CD4-positive, alpha-beta T cell treated with Interferon gamma for 1 hour (primary cell): ENCODE measurements at regions not wholly inside any gene's neighbourhood (a gene's known extent, or its start where the extent isn't known, plus 50 kb on each side); places are given as distances from the start of the nearest gene placed in this dataset.
"Not testable (repeated sequence)": the region's sequence is repeated elsewhere in the genome, so short reads cannot be mapped to it uniquely, and the experiment has no call there.

Experiments used
- DNase-seq: peaks from one replicate; pipeline ENCODE4 v3.0.0-alpha.2; 2020

DNA sequence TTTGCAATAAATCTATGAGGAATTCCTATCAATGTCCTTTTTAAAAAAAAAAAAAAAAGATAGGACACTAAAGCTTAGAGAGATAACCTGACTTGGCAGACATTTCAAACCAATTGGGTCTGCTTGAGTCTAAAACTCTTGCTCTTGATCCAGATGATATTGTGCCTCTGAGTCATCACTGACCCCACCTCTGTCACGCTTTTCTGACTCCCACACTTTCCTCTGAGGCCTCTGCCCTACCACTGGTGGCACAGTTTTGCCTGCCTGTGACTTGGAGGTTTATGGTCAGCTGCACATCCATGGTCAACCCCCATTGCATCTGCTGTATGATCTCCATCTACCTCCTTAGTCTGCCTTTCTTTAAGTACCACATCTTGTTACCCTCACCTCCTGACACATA lies 328.7 kb downstream of the SPRY2 start:
- DNase-seq = no peak

DNA sequence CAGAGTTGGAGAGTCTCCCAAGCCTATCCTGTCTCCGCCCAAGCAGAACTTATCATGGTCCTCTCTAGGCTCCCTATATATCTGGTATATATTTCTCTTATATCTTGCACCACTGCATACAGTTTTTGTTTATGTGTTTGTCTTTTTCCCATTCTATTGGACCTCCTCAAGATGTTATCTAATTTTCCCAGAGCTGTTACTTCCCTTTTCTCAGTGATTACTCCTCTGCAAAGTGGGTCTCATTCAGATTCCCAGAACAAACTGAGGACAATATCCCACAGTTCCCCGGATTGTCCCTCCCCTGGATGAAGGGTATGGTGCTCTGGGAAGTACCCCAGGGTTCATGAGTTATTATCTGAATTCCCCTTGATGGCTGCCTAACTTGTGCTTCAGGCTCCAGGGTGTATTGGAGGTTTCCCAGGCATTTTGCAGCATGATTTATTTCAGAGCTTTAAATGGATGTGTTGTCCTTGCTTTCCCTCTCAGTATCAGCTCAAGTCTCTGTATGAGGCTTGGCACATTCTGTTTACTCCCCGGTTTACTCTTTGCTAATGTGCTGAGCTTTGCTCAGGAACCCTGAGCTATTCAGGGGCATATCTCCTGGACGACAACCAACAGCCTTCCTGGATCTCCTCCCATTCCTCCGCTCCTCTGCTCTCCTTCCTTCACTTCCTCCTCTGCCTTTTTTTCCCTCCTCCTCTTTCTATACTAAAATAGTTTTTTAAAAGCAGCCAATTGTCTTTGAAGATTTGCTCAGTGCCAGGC lies 329.3 kb downstream of the SPRY2 start:
- DNase-seq = no peak

DNA sequence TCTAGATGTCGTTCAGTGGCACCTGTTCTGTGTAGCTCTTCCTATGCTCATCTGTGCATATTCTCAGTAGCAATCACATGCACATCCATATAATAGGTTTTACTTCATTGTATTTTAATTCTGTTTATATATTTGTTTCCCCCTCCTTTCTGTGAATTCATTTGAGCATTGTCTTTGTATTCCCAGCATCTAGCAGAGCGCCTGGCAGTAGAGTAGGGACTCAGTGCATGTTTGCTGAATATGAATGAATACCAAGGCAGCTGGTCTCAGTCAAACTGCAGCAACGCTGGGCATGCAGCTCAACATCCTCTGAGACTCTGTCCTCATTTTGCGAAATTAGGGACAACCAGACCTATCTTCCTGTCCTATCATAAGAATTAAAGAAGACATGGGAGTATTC lies 330.1 kb downstream of the SPRY2 start:
- DNase-seq = no peak

DNA sequence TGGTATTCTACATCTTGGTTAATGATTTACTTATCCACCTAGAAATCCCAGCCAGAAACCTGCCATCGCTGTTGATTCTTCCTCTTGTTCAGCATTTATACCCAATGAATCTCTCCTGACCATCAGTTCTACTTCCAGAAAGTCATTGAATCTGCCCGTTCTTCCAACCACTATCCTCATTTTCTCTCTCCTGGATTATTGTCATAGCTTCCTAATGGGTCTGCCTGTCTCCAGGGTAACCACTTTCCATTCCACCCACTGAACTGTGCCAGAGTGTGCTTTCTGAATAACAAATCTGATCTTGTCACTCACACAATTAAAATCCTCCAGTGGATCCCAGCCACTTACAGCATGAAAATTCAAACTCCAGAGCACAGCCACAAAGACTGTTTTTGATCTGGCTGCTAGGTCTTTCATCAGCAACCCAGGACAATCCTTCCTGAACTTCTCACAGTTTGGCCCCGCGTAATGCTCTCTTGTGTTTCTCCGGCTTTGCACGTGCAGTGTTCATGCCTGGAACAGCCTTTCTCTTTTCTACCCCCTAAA lies 330.6 kb downstream of the SPRY2 start:
- no peak for DNase-seq

DNA sequence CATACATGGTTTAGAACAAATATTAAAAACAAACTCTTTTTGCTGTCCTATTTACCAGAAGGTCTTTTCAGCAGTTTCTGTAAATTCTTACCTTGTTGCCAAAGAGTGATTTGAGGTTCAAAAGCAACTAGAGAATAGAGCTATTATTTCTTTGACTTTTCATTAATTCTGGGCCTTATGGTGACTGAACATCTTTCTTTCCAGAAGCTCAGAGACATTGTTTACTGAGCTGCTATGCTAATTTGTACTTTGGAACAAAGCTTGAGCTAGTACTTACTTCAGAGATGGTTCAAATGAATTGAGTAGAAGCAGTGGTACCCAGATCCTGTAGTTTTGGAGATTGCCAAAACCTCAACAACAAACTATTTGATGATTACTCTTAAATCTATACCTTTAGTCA lies 331.2 kb downstream of the SPRY2 start:
- DNase-seq = no peak

DNA sequence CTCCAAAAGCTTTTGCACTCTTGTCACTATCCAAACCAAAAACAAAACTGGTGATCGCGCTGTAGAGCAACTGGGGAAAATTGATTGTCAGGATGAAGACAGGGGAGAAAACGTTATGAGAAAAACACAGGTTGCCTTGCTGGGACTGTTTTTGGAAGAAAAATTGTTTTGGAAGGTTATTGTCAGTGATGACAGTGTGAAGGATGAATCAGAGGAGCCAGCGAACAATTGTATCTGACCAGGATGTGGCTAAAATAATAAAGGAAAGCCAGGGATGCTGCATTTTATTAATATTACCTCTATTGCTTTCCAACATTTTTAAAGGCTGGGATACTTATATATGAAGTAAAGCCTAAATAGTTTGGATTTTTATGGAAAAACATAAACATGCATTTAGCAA lies 334.0 kb downstream of the SPRY2 start:
- no peak for DNase-seq

DNA sequence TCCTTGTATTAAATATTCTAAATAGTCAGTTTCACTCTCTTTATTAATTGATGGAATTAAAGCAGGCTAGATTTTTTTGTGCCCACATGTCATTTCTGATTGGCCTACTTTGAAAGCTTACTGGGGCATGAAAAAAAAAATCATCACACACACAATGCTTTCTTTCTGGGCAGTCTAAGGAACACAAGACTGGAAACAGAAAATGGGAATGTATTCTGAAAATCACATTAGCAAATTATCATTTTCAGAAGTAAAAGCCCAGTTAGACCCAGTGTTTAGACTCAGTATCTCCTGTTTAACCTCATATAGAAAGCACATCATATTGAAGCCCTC lies 339.4 kb downstream of the SPRY2 start:
- DNase-seq = no peak

DNA sequence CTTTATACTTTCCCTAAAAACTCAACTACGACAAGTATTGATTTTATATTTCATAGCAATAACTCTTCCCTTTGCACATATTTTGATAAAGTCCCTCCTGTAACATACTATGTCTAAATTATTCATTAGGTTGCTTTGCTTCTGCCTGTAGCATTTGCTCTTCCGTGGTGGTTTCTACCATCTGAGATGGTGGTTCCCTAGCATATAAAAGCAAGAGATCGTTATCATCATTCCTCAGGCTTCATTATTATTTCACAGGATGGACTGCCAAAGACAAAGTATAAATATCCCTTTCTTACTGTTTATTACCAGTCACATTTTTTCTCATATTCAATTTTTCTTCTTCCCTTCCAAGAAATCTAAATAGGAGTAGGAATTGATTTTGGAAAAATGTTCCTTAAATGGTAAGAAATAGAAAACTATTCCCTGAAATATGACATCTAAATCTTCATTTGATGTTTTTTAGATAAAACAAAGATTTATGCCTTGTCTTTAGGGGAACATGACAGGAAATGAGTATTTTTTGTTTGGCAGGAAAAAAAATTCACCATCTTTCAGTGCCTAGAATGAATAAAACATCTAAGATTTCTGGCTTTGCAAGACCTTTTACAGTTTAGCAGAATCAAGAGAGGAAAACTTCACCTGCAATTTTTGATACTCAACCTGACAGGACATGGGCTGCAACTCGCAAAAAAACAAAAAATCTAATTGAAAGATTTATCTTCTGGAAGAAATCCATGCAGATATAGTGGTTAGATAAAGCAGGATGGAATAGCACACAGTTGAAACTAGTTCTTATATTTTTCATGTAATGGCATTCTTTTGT lies 340.0 kb downstream of the SPRY2 start:
- DNase-seq = no peak

DNA sequence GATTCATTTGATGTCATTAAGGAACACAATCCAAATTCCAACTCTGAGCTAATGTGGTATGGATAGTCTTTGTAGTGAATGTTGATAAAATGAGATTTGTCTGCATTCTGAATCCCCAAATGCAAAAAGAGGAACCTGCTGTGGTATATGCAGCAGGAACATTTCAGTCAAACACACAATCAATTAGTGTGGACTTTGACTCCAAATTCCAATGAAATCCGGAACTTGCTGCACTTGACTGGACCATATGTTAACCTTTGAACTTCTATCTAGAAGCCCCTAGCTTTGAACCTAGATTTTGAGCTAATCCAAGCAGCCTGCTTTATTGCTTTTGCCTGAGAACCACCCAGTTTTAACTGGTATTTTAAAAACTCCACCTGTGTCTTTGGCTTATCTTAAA lies 341.3 kb downstream of the SPRY2 start:
- DNase-seq = no peak

DNA sequence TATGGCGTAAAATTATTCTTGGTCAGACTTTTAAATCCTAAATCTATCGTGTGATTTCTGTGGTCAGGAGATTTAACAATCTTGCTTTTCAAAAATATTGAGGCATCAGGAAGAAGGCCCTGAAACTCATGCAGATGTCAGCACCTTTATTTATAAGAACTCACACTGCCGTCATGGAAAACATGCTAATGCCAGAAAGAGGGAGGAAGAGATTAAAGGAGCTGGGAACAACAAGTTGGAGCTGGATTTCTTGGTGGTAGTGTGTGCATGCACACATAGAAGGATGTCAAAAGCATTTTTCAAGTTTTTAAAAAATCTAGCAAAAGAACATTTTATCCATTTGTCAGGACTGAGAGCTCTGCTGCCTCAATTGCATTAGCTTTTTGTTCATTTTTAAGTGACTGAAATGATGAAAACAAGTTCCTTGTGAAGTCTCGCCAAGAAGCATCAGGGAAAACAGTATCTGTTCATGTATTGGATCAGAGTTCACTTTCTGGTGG lies 342.5 kb downstream of the SPRY2 start:
- no peak for DNase-seq

DNA sequence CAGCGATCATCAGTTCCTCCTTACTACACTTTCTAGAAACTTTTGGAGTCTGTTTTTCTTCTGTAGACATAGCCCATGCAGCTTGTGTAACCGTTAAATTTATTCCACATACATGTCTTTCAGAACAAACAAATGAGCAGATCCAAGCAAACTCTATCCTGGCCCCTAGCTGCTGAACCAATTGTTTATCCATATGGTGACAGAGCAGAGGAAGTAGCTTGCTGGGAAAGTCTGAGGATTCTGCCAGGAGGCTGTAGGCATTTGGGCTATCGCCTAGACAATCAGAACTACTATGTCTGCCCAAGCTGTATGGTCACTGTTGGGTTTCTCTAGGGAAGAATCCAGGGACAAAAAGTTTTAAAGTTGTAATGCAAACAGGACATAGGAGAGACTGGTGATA lies 343.7 kb downstream of the SPRY2 start:
- no peak for DNase-seq

DNA sequence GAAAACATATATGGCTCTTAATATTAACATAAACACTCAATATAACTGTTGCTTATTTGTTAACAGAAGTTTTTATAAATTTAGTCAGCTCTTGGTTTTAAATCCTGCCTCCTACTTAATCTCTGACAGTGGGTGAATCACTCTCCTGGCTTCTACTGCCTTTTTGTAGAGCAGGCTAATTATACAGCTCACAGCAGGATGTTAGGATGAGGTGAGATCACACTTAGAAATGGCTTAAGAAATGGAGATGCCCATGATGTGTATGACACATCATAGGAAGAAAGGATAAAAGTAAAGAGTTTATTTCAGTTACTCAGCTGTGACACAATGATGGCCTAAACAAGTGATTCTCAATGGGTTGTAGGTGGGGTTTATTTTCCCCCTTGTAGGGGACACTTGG lies 345.6 kb downstream of the SPRY2 start:
- no peak for DNase-seq

DNA sequence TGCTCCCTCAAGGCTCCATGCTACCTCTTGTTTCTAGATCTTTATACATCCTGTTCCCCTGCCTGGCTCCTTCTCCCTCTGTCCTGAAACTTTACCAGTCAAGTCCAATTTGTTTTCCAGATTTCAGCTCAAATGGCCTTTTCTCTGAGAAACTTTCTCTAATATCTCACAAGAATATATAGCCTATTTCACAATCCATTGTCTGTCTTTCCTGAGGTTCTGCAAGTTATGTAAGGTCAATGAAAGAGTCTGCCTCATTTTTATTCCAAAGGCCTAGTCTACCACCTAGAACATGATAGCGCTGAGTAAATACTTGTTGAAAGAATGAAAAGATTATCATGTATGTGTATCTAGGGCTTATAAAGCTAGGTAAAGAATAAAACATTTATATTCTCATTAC lies 348.8 kb downstream of the SPRY2 start:
- no peak for DNase-seq

DNA sequence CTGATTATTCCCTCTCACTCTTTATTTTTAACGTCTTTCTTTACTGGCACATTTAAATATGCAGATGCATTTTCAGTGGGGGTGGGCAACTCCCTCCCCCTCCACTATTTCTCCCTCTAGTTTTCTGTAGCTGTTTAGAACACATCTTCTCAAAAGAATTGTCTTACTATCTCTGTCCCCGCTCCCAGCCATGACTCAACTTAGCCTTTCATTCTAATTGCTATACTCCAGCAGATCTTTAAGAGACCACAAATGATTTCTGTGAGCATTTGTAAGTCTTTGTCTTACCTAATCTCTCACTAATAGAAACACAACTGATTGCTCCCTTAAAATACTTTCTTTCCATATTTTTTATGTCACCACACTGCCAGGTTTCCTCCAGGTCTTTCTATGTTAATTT lies 350.9 kb downstream of the SPRY2 start:
- DNase-seq = no peak

DNA sequence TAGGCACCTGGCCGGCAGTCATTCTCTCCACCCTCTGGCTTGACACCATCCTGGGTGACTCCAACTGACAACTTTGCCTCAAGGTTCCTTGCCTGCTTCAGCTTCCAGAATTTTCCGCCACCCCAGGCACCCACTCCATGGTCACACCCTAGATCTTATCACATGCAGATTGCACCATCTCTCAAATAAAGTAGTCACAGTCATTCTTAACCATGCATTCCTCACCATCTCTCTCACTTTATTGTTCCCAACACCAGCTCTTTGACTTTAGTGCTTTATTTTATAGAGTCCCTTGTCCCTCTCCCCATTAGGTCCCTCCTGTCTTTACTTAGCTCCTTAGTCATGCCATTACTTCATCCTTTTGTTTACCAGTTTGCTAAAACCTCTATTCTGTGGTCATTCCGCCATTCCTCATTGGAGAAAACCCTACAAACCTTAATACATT lies 351.7 kb downstream of the SPRY2 start:
- no peak for DNase-seq

DNA sequence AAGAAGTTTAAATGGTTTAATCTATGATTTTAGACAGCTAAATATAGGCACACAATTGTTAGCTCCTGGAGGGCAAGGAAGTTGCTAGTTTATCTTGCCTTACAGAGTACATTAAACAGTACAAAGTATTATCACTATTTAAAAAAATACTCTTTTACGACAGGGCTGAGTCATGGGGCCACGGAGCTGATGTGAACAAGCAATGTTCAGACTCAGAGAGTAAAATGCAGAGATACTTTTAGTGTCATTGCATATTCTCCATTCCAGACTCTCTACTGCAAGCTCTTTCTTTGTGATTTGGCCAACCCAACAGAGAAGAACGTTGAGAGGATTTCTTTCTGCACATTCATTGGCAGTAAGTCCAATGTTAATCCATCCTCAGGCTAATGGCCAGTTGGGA lies 352.4 kb downstream of the SPRY2 start:
- no peak for DNase-seq

DNA sequence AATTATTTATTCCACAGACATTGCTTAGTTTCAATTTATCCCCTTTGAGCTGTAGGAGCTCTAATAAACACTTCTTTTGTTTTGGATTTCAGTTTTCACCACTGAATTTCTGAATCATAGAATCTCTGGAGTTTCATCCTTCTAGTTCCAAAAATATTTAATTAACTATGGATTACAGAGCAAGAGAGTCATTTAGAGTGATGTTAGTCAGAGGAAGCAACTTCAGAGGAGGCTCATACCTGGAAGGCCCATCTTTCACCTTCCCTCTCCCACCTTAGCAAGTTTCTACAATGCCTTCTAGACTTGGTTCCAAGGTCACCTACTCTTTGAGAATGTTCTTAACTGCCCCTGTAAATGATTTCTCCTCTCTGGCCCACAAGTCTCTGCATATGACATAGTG lies 353.2 kb downstream of the SPRY2 start:
- no peak for DNase-seq

DNA sequence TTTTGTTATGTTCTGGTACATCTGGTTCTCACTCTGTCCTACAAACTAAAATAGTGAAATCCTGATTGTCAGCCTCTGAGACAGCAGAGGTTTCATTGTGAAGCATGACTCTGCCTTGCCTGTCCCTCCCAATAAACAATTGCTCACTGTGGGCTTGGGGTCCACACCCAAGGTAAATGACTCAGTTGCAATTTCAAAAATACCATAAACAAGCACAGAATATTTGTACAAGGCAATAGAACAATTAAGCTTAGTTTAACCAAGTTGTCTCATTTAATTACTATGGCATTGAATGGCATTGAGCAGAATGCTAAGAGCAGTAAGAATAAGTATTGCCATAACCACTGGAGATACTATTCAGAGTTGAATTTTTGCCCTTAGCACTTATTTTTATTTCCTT lies 353.6 kb downstream of the SPRY2 start:
- DNase-seq = no peak

DNA sequence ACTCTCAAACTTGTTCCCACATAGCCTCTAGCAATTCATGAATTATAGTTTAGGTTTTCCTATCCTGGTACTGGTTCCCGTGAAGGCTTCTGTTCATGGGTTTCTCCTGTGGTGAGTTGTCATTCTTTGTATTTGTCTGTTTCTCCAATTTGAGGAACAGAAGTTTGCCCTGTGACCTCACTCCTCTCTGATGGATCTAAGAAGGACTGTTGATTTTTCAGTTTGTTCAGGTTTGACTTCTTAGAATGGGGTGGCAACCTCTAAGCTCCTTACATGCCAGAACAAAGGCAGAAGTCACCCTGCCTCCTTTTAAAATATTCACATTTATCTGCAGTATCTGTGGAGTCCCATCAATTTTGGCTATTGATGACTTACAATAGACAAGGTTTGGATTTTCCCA lies 354.0 kb downstream of the SPRY2 start:
- no peak for DNase-seq

DNA sequence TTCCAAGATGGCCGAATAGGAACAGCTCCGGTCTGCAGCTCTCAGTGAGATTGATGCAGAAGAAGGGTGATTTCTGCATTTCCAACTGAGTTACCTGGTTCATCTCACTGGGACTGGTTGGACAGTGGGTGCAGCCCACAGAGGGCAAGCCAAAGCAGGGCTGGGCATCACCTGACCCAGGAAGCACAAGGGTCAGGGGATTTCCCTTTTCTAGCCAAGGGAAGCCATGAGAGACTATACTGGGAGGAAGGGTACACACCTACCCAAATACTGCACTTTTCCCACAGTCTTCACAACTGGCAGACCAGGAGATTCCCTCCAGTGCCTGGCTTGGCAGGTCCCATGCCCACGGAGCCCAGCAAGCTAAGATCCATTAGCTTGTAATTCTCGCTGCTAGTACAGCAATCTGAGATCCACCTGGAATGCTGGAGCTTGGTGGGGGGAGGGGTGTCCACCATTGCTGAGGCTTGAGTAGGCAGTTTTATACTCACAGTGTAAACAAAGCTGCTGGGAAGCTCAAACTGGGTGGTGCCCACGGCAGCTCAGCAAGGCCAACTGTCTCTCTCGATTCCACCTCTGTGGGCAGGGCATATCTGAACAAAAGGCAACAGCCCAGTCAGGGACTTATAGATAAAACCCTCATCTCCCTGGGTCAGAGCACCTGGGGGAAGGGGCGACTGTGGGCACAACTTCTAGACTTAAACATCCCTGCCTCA lies 365.8 kb downstream of the SPRY2 start:
- not testable (repeated sequence) for DNase-seq

DNA sequence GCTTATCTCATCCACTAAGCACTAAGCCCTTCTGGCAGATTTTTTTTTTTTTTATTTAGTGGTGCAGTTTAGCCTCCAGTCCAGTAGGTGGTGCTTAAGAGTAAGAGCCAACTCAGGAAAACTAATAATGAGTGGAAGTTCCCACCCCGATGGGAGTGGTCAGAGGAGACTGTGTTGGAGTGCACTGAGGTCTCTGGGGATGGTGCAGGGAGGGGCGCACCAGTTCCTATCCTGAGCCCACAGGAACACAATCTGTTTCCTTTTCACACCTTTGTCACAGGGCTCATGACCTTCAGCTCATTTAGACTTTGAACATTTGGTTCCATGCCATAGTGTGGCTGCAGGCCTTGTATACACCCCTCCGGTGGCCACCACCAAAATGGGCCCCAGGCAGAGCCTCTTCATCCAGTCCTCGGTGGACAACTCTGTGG lies 367.4 kb downstream of the SPRY2 start:
- no peak for DNase-seq

DNA sequence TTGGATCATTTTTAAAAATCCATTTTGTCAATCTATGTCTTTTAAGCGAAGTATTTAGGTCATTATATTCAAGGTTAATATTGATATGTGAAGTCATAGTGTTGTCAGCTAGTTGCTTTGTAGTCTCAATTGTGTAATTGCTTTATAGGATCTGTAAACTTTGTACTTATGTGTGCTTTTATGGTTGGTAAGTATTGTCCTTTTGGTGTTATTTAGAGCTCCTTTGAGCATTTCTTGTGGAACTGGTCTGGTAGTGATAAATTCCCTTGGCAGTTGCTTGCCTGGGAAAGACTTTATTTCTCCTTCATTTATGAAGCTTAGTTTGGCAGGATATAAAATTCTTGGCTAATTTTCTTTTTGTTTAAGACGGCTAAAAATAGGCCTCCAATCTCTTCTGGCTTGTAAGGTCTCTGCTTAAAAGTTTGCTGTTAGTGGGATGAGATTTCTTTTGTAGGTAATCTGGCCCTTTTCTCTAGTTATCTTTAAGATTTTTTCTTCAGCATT lies 368.8 kb downstream of the SPRY2 start:
- DNase-seq = no peak

DNA sequence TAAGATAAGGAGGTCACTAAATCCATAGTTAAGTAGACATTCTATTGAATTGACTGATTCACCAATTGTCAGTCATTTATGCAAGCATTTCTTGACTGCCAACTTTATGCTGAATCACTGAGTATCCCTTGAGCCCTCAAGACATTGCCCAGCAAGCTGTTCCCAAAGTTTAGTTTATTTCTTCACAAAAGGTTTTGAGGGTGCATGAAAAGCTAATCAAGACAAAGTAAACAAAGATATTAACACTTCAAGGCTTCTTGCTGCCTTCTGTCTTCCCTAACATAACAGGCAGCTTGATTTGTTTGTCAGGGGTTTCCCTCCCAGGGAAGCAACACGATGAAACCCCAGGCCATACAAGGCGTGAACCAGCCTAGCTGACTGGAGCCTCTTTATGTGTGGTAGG lies 374.4 kb downstream of the SPRY2 start:
- DNase-seq = no peak
